ENCODE measurements at regions not wholly inside any gene's neighbourhood (a gene's known extent, or its start where the extent isn't known, plus 50 kb on each side); places are given as distances from the start of the nearest gene placed in this dataset.

DNA sequence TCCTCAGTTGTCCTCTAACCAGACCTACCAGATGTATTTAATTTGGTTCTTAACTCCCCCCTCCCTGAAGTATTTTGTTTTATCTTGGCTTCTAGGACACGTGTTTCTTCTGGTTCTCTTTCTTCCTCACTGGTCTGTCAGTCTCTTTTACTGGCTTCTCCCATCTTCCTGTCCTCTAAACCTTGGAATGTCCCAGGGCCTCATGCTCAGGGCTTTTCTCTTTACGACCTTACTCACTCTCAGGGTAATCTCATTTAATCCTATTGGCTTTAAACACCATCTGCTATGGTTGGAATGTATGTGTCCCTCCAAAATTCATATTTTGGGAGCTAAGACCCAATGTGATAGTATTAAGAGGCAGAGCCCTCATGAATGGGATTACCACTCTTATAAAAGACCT, 418.2 kb upstream of the PODXL start:
- H3K4me3 ChIP-seq (ENCODE audit: low read length) = no peak overlapping the region
- H3K9ac ChIP-seq (ENCODE audit: low read length) = no peak overlapping the region
- no peaks in the 10 kb centered on the region for H3K36me3 ChIP-seq (ENCODE audit: control insufficient read depth, insufficient read depth, low read length)
- H3K27me3 ChIP-seq (ENCODE audit: control insufficient read depth, insufficient read depth, low read length) = no peaks in the 10 kb centered on the region
- H3K4me1 ChIP-seq (ENCODE audit: control insufficient read depth, insufficient read depth, low read length) = no peaks in the 10 kb centered on the region
- no peak overlapping the region for H3K27ac ChIP-seq (ENCODE audit: low read depth, low read length)

DNA sequence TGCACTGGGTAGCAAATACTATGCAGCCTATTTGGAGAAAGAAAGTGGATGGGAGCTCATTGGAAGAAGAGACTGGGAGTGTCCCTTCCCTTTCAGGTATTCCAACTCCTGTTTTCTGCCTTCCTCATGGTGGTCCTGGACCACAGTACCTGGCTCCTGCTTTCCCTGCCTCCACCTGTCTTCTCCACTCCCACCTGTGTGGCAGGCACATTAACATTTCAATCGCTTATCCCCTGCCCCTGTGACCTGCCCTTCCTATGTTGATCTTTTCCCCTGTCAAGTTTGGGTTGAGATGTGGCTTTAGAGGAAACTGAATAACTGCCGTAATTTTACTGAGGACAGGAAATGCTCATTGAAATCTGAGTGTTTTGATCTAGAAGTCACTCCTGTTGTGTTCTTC, 415.8 kb upstream of the PODXL start:
- no peaks in the 10 kb centered on the region for H3K36me3 ChIP-seq (ENCODE audit: control insufficient read depth, insufficient read depth, low read length)
- no peak overlapping the region for H3K9ac ChIP-seq (ENCODE audit: low read length)
- H3K27me3 ChIP-seq (ENCODE audit: control insufficient read depth, insufficient read depth, low read length) = no peaks in the 10 kb centered on the region
- H3K27ac ChIP-seq (ENCODE audit: low read depth, low read length) = no peak overlapping the region
- no peak overlapping the region for H3K4me3 ChIP-seq (ENCODE audit: low read length)
- peaks cover 3% of the 10 kb centered on the region for H3K4me1 ChIP-seq (ENCODE audit: control insufficient read depth, insufficient read depth, low read length)

DNA sequence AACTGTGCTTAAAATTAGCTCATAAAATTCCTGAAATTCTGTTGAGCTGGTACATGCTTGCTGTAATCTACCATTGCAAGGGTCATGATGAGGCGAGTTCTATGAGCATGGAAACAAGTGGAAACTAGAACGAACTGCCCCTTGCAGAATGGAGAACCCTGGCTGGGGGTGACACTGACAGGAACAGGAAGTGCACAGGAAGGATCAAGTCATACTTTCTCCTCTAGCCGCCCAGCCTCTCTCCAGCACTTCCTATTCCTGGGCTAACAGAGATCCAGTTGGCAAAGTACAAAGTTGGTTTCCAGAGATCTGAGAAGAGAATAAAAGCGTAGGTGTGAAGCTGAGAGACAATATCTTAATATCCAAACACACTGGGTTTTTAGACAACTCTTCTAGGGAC, 414.2 kb upstream of the PODXL start:
- no peak overlapping the region for H3K4me3 ChIP-seq (ENCODE audit: low read length)
- H3K4me1 ChIP-seq (ENCODE audit: control insufficient read depth, insufficient read depth, low read length) = peaks cover 3% of the 10 kb centered on the region

DNA sequence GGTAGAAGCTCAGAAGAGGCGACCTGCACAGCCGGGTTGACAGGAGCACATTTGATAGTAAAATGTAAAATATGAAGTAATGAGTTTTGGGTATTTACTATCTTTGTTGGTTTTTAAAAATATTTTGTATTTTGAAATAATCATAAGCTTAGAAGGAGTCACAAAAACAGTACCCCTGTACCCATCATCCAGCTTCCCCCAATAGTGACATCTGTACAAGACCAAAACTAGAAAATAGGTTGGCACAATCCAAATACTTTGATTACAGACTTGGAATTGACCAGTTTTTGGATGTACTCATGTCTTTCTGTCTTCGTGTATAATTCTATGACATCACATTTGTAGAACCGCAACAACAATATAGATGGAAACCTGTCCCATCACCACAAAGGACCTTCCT, 413.1 kb upstream of the PODXL start:
- Histone ChIP-seq H3K27ac (ENCODE audit: low read depth, low read length) (no peak overlapping the region), H3K9ac (ENCODE audit: low read length) (no peak overlapping the region), H3K4me3 (ENCODE audit: low read length) (no peak overlapping the region), H3K36me3 (ENCODE audit: control insufficient read depth, insufficient read depth, low read length) (no peaks in the 10 kb centered on the region), H3K4me1 (ENCODE audit: control insufficient read depth, insufficient read depth, low read length) (peaks cover 3% of the 10 kb centered on the region), H3K27me3 (ENCODE audit: control insufficient read depth, insufficient read depth, low read length) (no peaks in the 10 kb centered on the region)

More for the DNA sequence above, 414.2 kb upstream of the PODXL start:
- no peak overlapping the region for H3K9ac ChIP-seq (ENCODE audit: low read length)
- no peaks in the 10 kb centered on the region for H3K36me3 ChIP-seq (ENCODE audit: control insufficient read depth, insufficient read depth, low read length)
- no peak overlapping the region for H3K27ac ChIP-seq (ENCODE audit: low read depth, low read length)
- no peaks in the 10 kb centered on the region for H3K27me3 ChIP-seq (ENCODE audit: control insufficient read depth, insufficient read depth, low read length)

DNA sequence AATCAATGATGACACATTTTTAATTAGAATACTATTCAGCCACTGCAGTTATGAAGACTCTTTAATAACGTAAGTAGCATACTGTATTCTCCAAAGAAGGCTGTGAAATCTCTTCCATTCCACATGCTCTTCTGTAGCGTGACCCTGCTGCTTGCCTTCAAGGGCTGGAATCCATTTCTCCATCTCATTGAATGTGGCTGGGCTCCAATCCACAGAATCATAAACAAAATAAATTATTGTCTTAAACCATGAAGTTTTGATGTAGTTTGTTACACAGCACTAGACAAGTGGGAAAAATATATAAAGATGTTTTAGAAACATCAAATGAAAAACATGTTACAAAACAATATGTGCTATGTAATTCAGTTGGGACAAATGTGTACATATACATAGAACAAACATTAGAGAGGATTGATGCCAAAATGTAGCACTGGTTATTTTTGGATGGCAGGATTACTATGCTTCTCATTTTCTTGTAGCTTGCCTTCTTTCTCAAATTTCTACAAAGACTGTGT, 410.8 kb upstream of the PODXL start:
- H3K9ac ChIP-seq (ENCODE audit: low read length) = no peak overlapping the region
- no peak overlapping the region for H3K4me3 ChIP-seq (ENCODE audit: low read length)
- no peak overlapping the region for H3K27ac ChIP-seq (ENCODE audit: low read depth, low read length)
- no peaks in the 10 kb centered on the region for H3K36me3 ChIP-seq (ENCODE audit: control insufficient read depth, insufficient read depth, low read length)
- H3K27me3 ChIP-seq (ENCODE audit: control insufficient read depth, insufficient read depth, low read length) = no peaks in the 10 kb centered on the region
- H3K4me1 ChIP-seq (ENCODE audit: control insufficient read depth, insufficient read depth, low read length) = peaks cover 3% of the 10 kb centered on the region

DNA sequence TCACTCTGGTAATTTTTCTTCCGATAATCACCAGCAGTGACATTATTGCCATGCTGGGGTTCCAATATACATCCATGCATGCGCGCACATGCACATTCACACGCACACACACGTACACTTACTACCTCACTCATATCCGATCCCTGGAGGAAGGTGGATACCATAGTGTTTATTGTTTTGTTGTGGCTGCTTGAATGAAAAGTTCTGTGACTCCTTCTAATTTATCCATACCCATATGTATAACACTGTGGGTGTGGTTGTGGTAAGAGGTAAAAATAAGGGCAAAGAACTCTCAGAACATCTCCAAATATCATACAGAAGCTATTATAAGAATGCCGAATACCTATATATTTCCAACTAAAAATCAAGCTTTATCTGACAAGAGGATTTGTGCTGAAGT, 407.8 kb upstream of the PODXL start:
- H3K36me3 ChIP-seq (ENCODE audit: control insufficient read depth, insufficient read depth, low read length) = no peaks in the 10 kb centered on the region
- peaks cover 3% of the 10 kb centered on the region for H3K4me1 ChIP-seq (ENCODE audit: control insufficient read depth, insufficient read depth, low read length)
- H3K9ac ChIP-seq (ENCODE audit: low read length) = no peak overlapping the region
- no peak overlapping the region for H3K27ac ChIP-seq (ENCODE audit: low read depth, low read length)
- H3K27me3 ChIP-seq (ENCODE audit: control insufficient read depth, insufficient read depth, low read length) = no peaks in the 10 kb centered on the region
- H3K4me3 ChIP-seq (ENCODE audit: low read length) = no peak overlapping the region

DNA sequence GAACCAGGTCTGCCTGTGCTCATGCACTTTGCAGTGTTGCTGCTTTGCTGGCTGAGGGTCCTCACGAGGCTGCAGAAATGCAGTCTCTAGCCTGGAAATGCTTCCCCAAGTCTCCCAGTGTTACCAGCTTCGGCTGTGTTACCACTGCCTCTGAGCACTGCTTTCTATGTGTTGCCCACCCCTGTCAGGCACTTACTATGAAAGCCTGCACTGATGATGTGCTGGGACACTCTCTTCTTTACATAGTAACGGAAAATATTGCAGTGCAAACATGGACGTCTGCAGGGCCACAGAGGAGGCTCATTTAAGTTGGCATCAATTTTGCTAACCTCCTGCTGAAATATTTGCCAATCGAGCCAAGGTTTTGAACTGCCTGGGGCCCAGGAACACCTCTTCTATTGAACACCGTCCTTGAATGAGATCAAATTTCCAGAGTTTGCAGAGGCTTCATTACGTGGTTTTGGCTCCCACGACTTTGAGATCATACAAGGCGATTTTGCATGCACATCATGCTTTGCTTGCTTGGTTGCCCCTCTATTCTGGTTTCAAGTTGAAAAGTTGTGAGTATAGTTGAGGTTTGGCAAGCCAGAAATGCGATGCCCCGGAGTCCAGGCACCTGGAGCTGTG, 404.7 kb upstream of the PODXL start:
- H3K4me1 ChIP-seq (ENCODE audit: control insufficient read depth, insufficient read depth, low read length) = no peaks in the 10 kb centered on the region
- no peaks in the 10 kb centered on the region for H3K36me3 ChIP-seq (ENCODE audit: control insufficient read depth, insufficient read depth, low read length)
- H3K27ac ChIP-seq (ENCODE audit: low read depth, low read length) = no peak overlapping the region
- H3K4me3 ChIP-seq (ENCODE audit: low read length) = no peak overlapping the region
- no peaks in the 10 kb centered on the region for H3K27me3 ChIP-seq (ENCODE audit: control insufficient read depth, insufficient read depth, low read length)
- no peak overlapping the region for H3K9ac ChIP-seq (ENCODE audit: low read length)

DNA sequence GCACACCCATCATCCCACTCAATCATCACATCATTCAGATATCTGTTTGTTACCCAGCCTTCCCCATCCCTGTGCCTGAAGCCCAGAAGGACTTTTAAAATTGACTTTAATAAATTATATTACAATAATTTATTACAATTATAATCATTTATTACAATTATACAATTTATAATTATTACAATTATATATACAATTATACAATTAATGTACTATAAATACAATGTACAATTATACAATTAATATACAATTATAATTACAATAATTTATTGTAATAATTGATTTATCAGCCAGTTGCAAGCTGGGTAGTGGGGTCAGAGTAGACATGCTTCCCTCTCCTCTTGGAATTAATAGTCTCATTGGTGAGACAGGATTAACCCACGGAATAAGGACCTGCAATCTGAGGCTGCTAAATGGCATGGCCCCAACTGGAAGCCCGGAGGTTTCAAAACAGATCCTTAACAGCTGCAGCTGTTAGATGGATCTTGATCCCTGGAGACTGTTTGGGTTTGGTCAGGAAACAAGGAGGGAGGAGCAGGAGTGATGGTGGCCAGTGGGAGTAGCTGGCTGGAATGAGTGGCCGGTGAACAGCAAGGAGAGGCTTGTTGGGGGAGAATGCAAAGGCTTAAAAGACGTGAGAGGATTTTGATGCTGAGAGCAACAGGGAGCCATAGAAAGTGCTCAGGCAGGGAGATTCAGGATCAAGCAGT, 402.8 kb upstream of the PODXL start:
- Histone ChIP-seq H3K27ac (ENCODE audit: low read depth, low read length) (no peak overlapping the region), H3K4me3 (ENCODE audit: low read length) (no peak overlapping the region), H3K27me3 (ENCODE audit: control insufficient read depth, insufficient read depth, low read length) (no peaks in the 10 kb centered on the region), H3K9ac (ENCODE audit: low read length) (no peak overlapping the region), H3K4me1 (ENCODE audit: control insufficient read depth, insufficient read depth, low read length) (no peaks in the 10 kb centered on the region), H3K36me3 (ENCODE audit: control insufficient read depth, insufficient read depth, low read length) (no peaks in the 10 kb centered on the region)

DNA sequence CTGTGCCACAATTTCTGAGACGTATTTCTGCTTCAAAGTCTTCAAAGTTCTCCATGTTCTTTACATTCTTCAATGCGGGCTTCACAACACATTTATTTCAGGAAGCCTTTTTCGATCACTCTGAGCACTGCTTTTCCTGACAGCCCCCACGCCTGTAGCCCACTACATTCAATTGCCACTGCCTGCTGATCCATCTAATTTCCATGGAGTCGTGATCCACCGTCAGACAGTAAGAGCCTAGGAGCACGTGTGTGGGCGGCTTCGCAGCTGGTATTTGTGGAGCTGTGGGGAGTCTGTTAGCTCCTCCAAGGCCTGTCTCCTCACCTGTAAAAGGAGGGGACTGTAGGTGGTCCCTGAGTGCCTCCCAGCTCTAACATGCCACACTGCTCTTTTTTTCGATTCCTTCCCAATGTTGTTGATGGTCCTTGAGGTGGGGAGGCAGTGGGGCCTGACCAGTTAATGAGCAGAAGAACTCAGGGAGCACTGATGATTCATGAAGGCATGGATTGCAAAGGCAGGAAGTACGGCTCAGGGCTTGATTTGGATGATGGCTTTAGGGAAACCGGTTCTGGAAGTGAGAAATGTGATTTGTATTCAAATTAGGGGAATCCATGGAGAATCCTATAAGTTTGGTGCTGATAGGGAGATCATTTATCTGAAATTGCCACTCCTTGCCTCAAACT, 401.1 kb upstream of the PODXL start:
- H3K27ac ChIP-seq (ENCODE audit: low read depth, low read length) = no peak overlapping the region
- H3K4me3 ChIP-seq (ENCODE audit: low read length) = no peak overlapping the region
- H3K4me1 ChIP-seq (ENCODE audit: control insufficient read depth, insufficient read depth, low read length) = no peaks in the 10 kb centered on the region
- H3K9ac ChIP-seq (ENCODE audit: low read length) = no peak overlapping the region
- H3K27me3 ChIP-seq (ENCODE audit: control insufficient read depth, insufficient read depth, low read length) = no peaks in the 10 kb centered on the region
- H3K36me3 ChIP-seq (ENCODE audit: control insufficient read depth, insufficient read depth, low read length) = no peaks in the 10 kb centered on the region

DNA sequence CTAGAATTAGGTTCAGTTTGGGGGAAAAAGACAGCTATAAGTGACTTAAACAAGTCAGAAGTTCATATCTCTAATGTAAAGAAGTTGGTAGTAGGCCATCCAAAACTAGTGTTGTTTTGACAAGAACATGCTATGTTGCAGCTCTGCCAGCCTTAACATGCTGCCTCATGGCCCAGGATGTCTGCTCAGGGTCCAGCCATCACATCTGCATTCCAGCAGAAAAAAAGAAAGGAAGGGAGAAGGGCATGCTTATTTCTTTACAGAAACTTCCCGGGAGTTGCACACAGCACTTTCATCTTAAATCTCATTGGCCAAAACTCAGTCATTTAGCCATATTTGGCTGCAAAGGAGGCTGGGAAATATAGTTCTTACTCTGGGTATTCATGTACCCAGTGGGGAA, 400.4 kb upstream of the PODXL start:
- H3K27me3 ChIP-seq (ENCODE audit: control insufficient read depth, insufficient read depth, low read length) = no peaks in the 10 kb centered on the region
- H3K4me3 ChIP-seq (ENCODE audit: low read length) = no peak overlapping the region
- H3K9ac ChIP-seq (ENCODE audit: low read length) = no peak overlapping the region
- H3K4me1 ChIP-seq (ENCODE audit: control insufficient read depth, insufficient read depth, low read length) = no peaks in the 10 kb centered on the region
- H3K27ac ChIP-seq (ENCODE audit: low read depth, low read length) = no peak overlapping the region
- no peaks in the 10 kb centered on the region for H3K36me3 ChIP-seq (ENCODE audit: control insufficient read depth, insufficient read depth, low read length)

DNA sequence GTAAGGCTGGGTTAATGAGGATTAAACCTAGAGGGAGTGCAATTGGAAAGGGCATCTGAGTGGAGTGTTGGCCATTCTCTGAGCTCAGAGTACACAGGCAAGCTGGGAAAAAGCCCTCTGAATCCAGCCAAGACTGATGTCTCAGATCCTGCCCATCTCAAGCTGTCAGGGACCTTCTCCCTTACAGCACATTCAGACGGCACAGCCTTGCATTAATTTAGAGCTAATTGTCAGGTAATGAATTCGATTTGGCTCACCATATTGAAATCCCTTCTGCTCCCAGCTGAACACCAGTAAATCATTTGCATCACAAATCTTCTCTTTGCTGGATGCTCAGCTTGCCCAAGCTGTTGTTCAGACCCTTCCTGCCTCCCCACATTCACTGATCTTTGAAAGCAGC, 399.3 kb upstream of the PODXL start:
- no peaks in the 10 kb centered on the region for H3K4me1 ChIP-seq (ENCODE audit: control insufficient read depth, insufficient read depth, low read length)
- no peaks in the 10 kb centered on the region for H3K27me3 ChIP-seq (ENCODE audit: control insufficient read depth, insufficient read depth, low read length)
- H3K36me3 ChIP-seq (ENCODE audit: control insufficient read depth, insufficient read depth, low read length) = no peaks in the 10 kb centered on the region
- H3K9ac ChIP-seq (ENCODE audit: low read length) = no peak overlapping the region
- no peak overlapping the region for H3K4me3 ChIP-seq (ENCODE audit: low read length)
- no peak overlapping the region for H3K27ac ChIP-seq (ENCODE audit: low read depth, low read length)

DNA sequence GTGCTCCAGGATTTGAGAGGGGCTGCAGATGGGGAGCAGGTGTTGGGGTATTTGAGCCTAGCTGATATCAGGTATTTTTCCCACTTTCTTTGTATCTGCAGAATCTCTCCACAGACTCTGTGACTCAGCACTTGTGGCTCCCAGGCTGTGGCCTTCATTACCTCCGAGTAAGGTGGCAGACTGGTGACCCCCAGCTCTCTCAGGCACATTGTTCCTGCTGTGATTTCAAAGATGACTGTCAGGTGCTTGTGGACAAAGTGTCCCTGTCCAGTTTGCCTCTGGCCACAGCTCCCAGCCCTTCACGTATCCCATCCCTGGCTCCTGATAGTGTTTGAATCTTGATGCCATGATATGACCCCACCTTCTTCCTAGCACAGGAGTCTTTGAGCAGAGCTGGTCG, 396.8 kb upstream of the PODXL start:
- no peak overlapping the region for H3K27ac ChIP-seq (ENCODE audit: low read depth, low read length)
- no peak overlapping the region for H3K4me3 ChIP-seq (ENCODE audit: low read length)
- no peaks in the 10 kb centered on the region for H3K4me1 ChIP-seq (ENCODE audit: control insufficient read depth, insufficient read depth, low read length)
- no peaks in the 10 kb centered on the region for H3K36me3 ChIP-seq (ENCODE audit: control insufficient read depth, insufficient read depth, low read length)
- no peak overlapping the region for H3K9ac ChIP-seq (ENCODE audit: low read length)
- no peaks in the 10 kb centered on the region for H3K27me3 ChIP-seq (ENCODE audit: control insufficient read depth, insufficient read depth, low read length)

All from rectal smooth muscle tissue (tissue), 1 donor.